GM12878 (cell line): ENCODE measurements at regions not wholly inside any gene's neighbourhood (a gene's known extent, or its start where the extent isn't known, plus 50 kb on each side); places are given as distances from the start of the nearest gene placed in this dataset.
"Not testable (repeated sequence)": the region's sequence is repeated elsewhere in the genome, so short reads cannot be mapped to it uniquely, and the experiment has no call there.

Experiments used
- CREM ChIP-seq: IDR thresholded peaks from 2 replicates; pipeline ENCODE4 v1.6.1; 2014; ENCODE audit warnings: antibody characterized with exemption, low read depth
- EZH2 ChIP-seq: IDR thresholded peaks from 2 replicates; pipeline ENCODE4 v1.6.1; 2012; ENCODE audit warnings: low read depth, mild to moderate bottlenecking, control low read depth, inconsistent platforms, low read length, borderline replicate concordance; ENCODE audit not compliant: control insufficient read depth
- NR2C2 ChIP-seq: IDR thresholded peaks from 2 replicates; pipeline ENCODE4 v1.6.1; 2011; ENCODE audit warnings: borderline replicate concordance, low read depth; ENCODE audit not compliant: control insufficient read depth, insufficient read length
- SIN3A ChIP-seq: IDR thresholded peaks from 2 replicates; pipeline ENCODE4 v1.6.1; 2012; ENCODE audit warnings: low read depth, low read length, improper control_type of control experiment
- TCF7 ChIP-seq: IDR thresholded peaks from 2 replicates; pipeline ENCODE4 v1.6.1; 2014; ENCODE audit warnings: antibody characterized with exemption, borderline replicate concordance
- ZZZ3 ChIP-seq: IDR thresholded peaks from 2 replicates; pipeline ENCODE4 v1.6.1; 2011; ENCODE audit warnings: low read depth; ENCODE audit not compliant: control insufficient read depth, insufficient read length
- TF ChIP-seq, protein P1 (sequence below): IDR thresholded peaks from 2 replicates; pipeline ENCODE4 v1.6.1; 2012; ENCODE audit warnings: low read depth, low read length, improper control_type of control experiment
- TF ChIP-seq, protein P2 (sequence below), 3 experiments: IDR thresholded peaks in 2 of 3; conservative IDR thresholded peaks in 1 of 3; 2 replicates each; pipeline ENCODE4 v1.5.1; 2011; ENCODE audit warnings: low read depth in 3 of 3, low read length in 3 of 3, mild to moderate bottlenecking in 3 of 3, control low read depth in 2 of 3, moderate library complexity in 2 of 3, inconsistent platforms in 1 of 3, mixed read lengths in 1 of 3; ENCODE audit not compliant: control insufficient read depth in 2 of 3, insufficient read depth in 1 of 3; ENCODE audit errors: extremely low read depth in 1 of 3
- TF ChIP-seq, protein P3 (sequence below): fragments of 150-350 bp; IDR thresholded peaks from 2 replicates; pipeline ENCODE4 v1.6.1; 2016; ENCODE audit warnings: low read depth, low read length
- TF ChIP-seq, protein P4 (sequence below): fragments of 450-650 bp; IDR thresholded peaks from 2 replicates; pipeline ENCODE4 v1.6.1; 2017; ENCODE audit warnings: mild to moderate bottlenecking, low read depth, inconsistent platforms; ENCODE audit not compliant: poor library complexity, severe bottlenecking

DNA sequence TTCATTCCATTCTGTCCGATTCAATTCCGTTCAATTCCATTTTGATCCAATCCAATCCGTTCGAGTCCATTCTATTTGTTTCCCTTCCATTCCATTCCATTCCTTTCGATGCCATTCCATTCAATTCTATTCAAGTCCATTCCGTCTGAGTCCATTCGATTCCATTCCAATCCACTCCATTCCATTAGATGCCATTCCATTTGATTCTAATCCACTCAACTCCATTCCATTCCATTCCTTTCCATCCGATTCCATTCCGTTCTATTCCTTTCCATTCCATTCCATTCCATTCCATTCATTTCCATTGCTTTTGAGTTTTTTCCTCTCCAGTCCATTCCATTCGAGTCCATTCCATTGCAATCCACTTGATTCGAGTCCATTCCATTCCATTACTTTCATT is 2589.3 kb upstream of the TPTE start:
- TF ChIP-seq TCF7, EZH2, NR2C2, CREM, SIN3A, ZZZ3: not testable (repeated sequence)
- TF ChIP-seq, protein P1, sequence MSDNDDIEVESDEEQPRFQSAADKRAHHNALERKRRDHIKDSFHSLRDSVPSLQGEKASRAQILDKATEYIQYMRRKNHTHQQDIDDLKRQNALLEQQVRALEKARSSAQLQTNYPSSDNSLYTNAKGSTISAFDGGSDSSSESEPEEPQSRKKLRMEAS = not testable (repeated sequence)
- TF ChIP-seq, protein P2, sequence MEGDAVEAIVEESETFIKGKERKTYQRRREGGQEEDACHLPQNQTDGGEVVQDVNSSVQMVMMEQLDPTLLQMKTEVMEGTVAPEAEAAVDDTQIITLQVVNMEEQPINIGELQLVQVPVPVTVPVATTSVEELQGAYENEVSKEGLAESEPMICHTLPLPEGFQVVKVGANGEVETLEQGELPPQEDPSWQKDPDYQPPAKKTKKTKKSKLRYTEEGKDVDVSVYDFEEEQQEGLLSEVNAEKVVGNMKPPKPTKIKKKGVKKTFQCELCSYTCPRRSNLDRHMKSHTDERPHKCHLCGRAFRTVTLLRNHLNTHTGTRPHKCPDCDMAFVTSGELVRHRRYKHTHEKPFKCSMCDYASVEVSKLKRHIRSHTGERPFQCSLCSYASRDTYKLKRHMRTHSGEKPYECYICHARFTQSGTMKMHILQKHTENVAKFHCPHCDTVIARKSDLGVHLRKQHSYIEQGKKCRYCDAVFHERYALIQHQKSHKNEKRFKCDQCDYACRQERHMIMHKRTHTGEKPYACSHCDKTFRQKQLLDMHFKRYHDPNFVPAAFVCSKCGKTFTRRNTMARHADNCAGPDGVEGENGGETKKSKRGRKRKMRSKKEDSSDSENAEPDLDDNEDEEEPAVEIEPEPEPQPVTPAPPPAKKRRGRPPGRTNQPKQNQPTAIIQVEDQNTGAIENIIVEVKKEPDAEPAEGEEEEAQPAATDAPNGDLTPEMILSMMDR (IDR thresholded peaks at IDR 0.05 in 2 of 3, conservative IDR thresholded peaks at IDR 0.05 in 1 of 3; ENCODE audit: control insufficient read depth in 2 of 3, extremely low read depth in 1 of 3, insufficient read depth in 1 of 3, low read depth in 3 of 3, low read length in 3 of 3) = not testable (repeated sequence)
- TF ChIP-seq, protein P3, sequence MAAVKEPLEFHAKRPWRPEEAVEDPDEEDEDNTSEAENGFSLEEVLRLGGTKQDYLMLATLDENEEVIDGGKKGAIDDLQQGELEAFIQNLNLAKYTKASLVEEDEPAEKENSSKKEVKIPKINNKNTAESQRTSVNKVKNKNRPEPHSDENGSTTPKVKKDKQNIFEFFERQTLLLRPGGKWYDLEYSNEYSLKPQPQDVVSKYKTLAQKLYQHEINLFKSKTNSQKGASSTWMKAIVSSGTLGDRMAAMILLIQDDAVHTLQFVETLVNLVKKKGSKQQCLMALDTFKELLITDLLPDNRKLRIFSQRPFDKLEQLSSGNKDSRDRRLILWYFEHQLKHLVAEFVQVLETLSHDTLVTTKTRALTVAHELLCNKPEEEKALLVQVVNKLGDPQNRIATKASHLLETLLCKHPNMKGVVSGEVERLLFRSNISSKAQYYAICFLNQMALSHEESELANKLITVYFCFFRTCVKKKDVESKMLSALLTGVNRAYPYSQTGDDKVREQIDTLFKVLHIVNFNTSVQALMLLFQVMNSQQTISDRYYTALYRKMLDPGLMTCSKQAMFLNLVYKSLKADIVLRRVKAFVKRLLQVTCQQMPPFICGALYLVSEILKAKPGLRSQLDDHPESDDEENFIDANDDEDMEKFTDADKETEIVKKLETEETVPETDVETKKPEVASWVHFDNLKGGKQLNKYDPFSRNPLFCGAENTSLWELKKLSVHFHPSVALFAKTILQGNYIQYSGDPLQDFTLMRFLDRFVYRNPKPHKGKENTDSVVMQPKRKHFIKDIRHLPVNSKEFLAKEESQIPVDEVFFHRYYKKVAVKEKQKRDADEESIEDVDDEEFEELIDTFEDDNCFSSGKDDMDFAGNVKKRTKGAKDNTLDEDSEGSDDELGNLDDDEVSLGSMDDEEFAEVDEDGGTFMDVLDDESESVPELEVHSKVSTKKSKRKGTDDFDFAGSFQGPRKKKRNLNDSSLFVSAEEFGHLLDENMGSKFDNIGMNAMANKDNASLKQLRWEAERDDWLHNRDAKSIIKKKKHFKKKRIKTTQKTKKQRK = not testable (repeated sequence)
- TF ChIP-seq, protein P4, sequence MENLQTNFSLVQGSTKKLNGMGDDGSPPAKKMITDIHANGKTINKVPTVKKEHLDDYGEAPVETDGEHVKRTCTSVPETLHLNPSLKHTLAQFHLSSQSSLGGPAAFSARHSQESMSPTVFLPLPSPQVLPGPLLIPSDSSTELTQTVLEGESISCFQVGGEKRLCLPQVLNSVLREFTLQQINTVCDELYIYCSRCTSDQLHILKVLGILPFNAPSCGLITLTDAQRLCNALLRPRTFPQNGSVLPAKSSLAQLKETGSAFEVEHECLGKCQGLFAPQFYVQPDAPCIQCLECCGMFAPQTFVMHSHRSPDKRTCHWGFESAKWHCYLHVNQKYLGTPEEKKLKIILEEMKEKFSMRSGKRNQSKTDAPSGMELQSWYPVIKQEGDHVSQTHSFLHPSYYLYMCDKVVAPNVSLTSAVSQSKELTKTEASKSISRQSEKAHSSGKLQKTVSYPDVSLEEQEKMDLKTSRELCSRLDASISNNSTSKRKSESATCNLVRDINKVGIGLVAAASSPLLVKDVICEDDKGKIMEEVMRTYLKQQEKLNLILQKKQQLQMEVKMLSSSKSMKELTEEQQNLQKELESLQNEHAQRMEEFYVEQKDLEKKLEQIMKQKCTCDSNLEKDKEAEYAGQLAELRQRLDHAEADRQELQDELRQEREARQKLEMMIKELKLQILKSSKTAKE = not testable (repeated sequence)
